ENCODE measurements at regions not wholly inside any gene's neighbourhood (a gene's known extent, or its start where the extent isn't known, plus 50 kb on each side); places are given as distances from the start of the nearest gene placed in this dataset.

- no peak for DNase-seq (ENCODE audit: low spot score)
- no peak for TF ChIP-seq CTCF (conservative IDR thresholded peaks at IDR 0.05; ENCODE audit: low read depth)
- ChIA-PET CTCF (no interaction called here), POLR2A (ENCODE audit: low non-redundant PET) (no interaction called here)
- H3K27ac ChIP-seq, result no peak overlapping the region
Observed at GRCh38 chrX:5829469-5829868, 399.2 kb downstream of the NLGN4X start.

- no peak overlapping the region for H3K27ac ChIP-seq
- DNase-seq (ENCODE audit: low spot score), result no peak
- ChIA-PET CTCF (no interaction called here), POLR2A (ENCODE audit: low non-redundant PET) (no interaction called here)
- TF ChIP-seq CTCF (conservative IDR thresholded peaks at IDR 0.05; ENCODE audit: low read depth), result no peak
Observed at GRCh38 chrX:5829060-5829459, 399.6 kb downstream of the NLGN4X start.

- ChIA-PET CTCF (no interaction called here), POLR2A (ENCODE audit: low non-redundant PET) (no interaction called here)
- DNase-seq (ENCODE audit: low spot score), result no peak
- no peak for TF ChIP-seq CTCF (conservative IDR thresholded peaks at IDR 0.05; ENCODE audit: low read depth)
- H3K27ac ChIP-seq, result no peak overlapping the region
Observed at GRCh38 chrX:5823903-5824302, 404.8 kb downstream of the NLGN4X start.

GRCh38 chrX:5810636-5811035 is 418.0 kb downstream of the NLGN4X start:
- ChIA-PET POLR2A (ENCODE audit: low non-redundant PET) (no interaction called here), CTCF (no interaction called here)
- TF ChIP-seq CTCF (conservative IDR thresholded peaks at IDR 0.05; ENCODE audit: low read depth), result no peak
- no peak for DNase-seq (ENCODE audit: low spot score)
- H3K27ac ChIP-seq, result no peak overlapping the region

GRCh38 chrX:5807181-5807580 is 421.5 kb downstream of the NLGN4X start:
- ChIA-PET POLR2A (ENCODE audit: low non-redundant PET) (no interaction called here), CTCF (no interaction called here)
- TF ChIP-seq CTCF (conservative IDR thresholded peaks at IDR 0.05; ENCODE audit: low read depth), result no peak
- H3K27ac ChIP-seq, result no peak overlapping the region
- no peak for DNase-seq (ENCODE audit: low spot score)

GRCh38 chrX:5802391-5802790 is 426.3 kb downstream of the NLGN4X start:
- ChIA-PET POLR2A (ENCODE audit: low non-redundant PET) (no interaction called here), CTCF (no interaction called here)
- H3K27ac ChIP-seq, result no peak overlapping the region
- TF ChIP-seq CTCF (conservative IDR thresholded peaks at IDR 0.05; ENCODE audit: low read depth), result no peak
- DNase-seq (ENCODE audit: low spot score), result no peak

- DNase-seq (ENCODE audit: low spot score), result no peak
- no peak for TF ChIP-seq CTCF (conservative IDR thresholded peaks at IDR 0.05; ENCODE audit: low read depth)
- POLR2A ChIA-PET (ENCODE audit: low non-redundant PET), result no interaction called here
- no peak overlapping the region for H3K27ac ChIP-seq
- CTCF ChIA-PET, result no interaction called here
Observed at GRCh38 chrX:5791721-5792120, 436.9 kb downstream of the NLGN4X start.
